PC-9 (cell line): ENCODE measurements at regions not wholly inside any gene's neighbourhood (a gene's known extent, or its start where the extent isn't known, plus 50 kb on each side); places are given as distances from the start of the nearest gene placed in this dataset.

Experiments
- BruUV-seq: library from RNA; stranded (reverse); fragments of 400-500 nt; replicated peaks from 2 replicates; lab custom pipeline; 2021; lab: Mats Ljungman, UMichigan
- CTCF ChIA-PET: fragments of 300-600 bp; sonication (Branson Sonifier 250); formaldehyde crosslinking; loops from one replicate; lab custom pipeline; 2022; ENCODE audit warnings: antibody characterized with exemption; lab: Charles Lee
- POLR2A ChIA-PET: fragments of 300-600 bp; sonication (Branson Sonifier 250); formaldehyde crosslinking; loops from one replicate; lab custom pipeline; 2022; ENCODE audit warnings: antibody characterized with exemption; ENCODE audit not compliant: unreplicated experiment; lab: Charles Lee
- DNase-seq, 2 experiments: peaks; one replicate each; pipeline versions ENCODE4 v3.0.0 to v3.0.0-alpha.2; 2015 to 2022; ENCODE audit warnings: mixed read lengths in 1 of 2
- H2AFZ ChIP-seq: fragments of 200-600 bp; sonication (generic); 2 replicates; pipeline ENCODE4 v1.8.1; 2017; ENCODE audit warnings: antibody characterized with exemption
- H3F3A ChIP-seq: fragments of 200-600 bp; sonication (generic); 2 replicates; pipeline ENCODE4 v1.8.1; 2017; ENCODE audit warnings: antibody characterized with exemption, mild to moderate bottlenecking, low read depth; ENCODE audit not compliant: insufficient read depth
- H3K27ac ChIP-seq: fragments of 200-600 bp; sonication (generic); 2 replicates; pipeline ENCODE4 v1.6.1; 2016; ENCODE audit warnings: mixed run types
- H3K27me3 ChIP-seq: fragments of 200-600 bp; sonication (generic); 2 replicates; pipeline ENCODE4 v1.6.1; 2016; ENCODE audit warnings: low read depth, mixed run types; ENCODE audit not compliant: insufficient read depth
- H3K36me3 ChIP-seq: fragments of 200-600 bp; sonication (generic); 2 replicates; pipeline ENCODE4 v1.6.1; 2016; ENCODE audit warnings: low read depth, mixed run types
- H3K4me1 ChIP-seq: fragments of 200-600 bp; sonication (generic); replicated peaks from 2 replicates; pipeline ENCODE4 v1.6.1; 2016; ENCODE audit warnings: mixed run types; ENCODE audit not compliant: insufficient read depth
- H3K4me2 ChIP-seq: fragments of 200-600 bp; sonication (generic); 2 replicates; pipeline ENCODE4 v1.6.1; 2017; ENCODE audit warnings: mixed run types
- H3K4me3 ChIP-seq: fragments of 200-600 bp; sonication (generic); 2 replicates; pipeline ENCODE4 v1.6.1; 2016; ENCODE audit warnings: mixed run types
- H3K79me2 ChIP-seq: fragments of 200-600 bp; sonication (generic); 2 replicates; pipeline ENCODE4 v1.6.1; 2017; ENCODE audit warnings: low read depth, mixed run types
- H3K9me2 ChIP-seq: fragments of 200-600 bp; sonication (generic); 2 replicates; pipeline ENCODE4 v1.8.1; 2017; ENCODE audit warnings: mild to moderate bottlenecking; ENCODE audit not compliant: insufficient read depth
- H3K9me3 ChIP-seq: fragments of 200-600 bp; sonication (generic); 2 replicates; pipeline ENCODE4 v1.8.1; 2016; ENCODE audit warnings: low read depth; ENCODE audit not compliant: insufficient read depth
- H4K20me1 ChIP-seq: fragments of 200-600 bp; sonication (generic); 2 replicates; pipeline ENCODE4 v1.8.1; 2017; ENCODE audit not compliant: insufficient read depth
- EZH2 ChIP-seq: fragments of 200-600 bp; sonication (generic); IDR thresholded peaks from 2 replicates; pipeline ENCODE4 v1.8.0; 2017; ENCODE audit warnings: antibody characterized with exemption, low read depth
- intact Hi-C: fragments of 100-400 bp; cut with micrococcal nuclease; formaldehyde crosslinking; loops from one replicate; pipeline ENCODE4 v1.10.0; 2022; ENCODE audit not compliant: unreplicated experiment
- TF ChIP-seq, protein P1 (sequence below): fragments of 200-600 bp; sonication (generic); conservative IDR thresholded peaks from 2 replicates; pipeline ENCODE4 v1.6.1; 2017; ENCODE audit warnings: mixed run types, antibody characterized with exemption, mild to moderate bottlenecking, moderate library complexity

DNA sequence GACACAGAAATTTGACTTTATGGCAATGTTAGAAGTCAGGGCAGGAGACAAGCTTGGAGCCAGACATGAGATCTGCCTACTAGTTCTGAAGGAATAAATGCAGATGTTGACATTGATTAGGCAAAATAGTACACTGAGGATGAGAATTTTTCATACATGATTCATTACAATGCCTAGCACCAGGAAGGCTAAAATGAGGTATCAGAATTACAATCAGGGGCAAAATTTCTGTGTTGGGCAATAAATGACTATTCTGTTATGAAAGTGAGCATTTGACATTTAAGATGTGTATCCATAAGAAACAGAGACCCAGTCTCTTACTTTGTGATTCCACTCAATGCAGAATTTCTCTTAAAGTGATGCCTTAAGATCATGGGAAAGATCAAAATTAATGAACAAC lies 92.4 kb upstream of the CDH10 start:
- H3K9me2 ChIP-seq, result 0 out of 2 replicates have a peak, but pooled peaks cover 4% of the 10 kb centered on the region
- no peak overlapping the region for H3K4me2 ChIP-seq
- no peaks in the 10 kb centered on the region for H3K36me3 ChIP-seq
- H3K27me3 ChIP-seq, result no peaks in the 10 kb centered on the region
- no TSS peak for BruUV-seq
- CTCF ChIA-PET, result no interaction called here
- no peaks in the 10 kb centered on the region for H3K4me1 ChIP-seq
- no peak for TF ChIP-seq EZH2
- TF ChIP-seq, protein P1, sequence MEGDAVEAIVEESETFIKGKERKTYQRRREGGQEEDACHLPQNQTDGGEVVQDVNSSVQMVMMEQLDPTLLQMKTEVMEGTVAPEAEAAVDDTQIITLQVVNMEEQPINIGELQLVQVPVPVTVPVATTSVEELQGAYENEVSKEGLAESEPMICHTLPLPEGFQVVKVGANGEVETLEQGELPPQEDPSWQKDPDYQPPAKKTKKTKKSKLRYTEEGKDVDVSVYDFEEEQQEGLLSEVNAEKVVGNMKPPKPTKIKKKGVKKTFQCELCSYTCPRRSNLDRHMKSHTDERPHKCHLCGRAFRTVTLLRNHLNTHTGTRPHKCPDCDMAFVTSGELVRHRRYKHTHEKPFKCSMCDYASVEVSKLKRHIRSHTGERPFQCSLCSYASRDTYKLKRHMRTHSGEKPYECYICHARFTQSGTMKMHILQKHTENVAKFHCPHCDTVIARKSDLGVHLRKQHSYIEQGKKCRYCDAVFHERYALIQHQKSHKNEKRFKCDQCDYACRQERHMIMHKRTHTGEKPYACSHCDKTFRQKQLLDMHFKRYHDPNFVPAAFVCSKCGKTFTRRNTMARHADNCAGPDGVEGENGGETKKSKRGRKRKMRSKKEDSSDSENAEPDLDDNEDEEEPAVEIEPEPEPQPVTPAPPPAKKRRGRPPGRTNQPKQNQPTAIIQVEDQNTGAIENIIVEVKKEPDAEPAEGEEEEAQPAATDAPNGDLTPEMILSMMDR, result no peak
- H3K27ac ChIP-seq, result no peak overlapping the region
- no peaks in the 10 kb centered on the region for H3K79me2 ChIP-seq
- intact Hi-C loops, result no loop called here
- POLR2A ChIA-PET, result no interaction called here
- H3K9me3 ChIP-seq, result no peaks in the 10 kb centered on the region
- H2AFZ ChIP-seq, result no peak overlapping the region
- no peaks in the 10 kb centered on the region for H4K20me1 ChIP-seq
- no peak overlapping the region for H3K4me3 ChIP-seq
- no peak for DNase-seq
- no peaks in the 10 kb centered on the region for H3F3A ChIP-seq

DNA sequence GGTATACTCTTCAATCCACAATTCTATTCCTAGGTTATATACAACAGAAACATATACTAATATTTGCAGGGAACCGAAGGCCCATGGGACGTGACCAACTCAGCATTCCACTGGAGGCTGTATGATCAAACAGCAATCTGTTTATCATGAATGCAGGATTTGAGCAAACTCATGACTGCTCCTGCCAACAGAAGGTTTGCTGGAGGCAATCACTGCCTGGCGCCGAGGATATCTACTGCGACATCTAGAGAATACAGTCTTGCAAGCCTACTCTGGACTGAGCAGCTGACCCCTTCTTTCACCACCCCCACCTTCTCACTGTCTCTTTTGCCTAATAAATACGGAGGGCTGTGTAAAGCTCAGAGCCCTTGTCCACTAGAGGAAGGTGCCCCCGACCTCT lies 90.5 kb upstream of the CDH10 start:
- intact Hi-C loops, result no loop called here
- Histone ChIP-seq H3K4me1 (no peaks in the 10 kb centered on the region), H3K4me3 (no peak overlapping the region), H3K36me3 (no peaks in the 10 kb centered on the region), H3K79me2 (no peaks in the 10 kb centered on the region), H3F3A (no peaks in the 10 kb centered on the region), H4K20me1 (no peaks in the 10 kb centered on the region), H3K4me2 (no peak overlapping the region), H3K27ac (no peak overlapping the region), H2AFZ (no peak overlapping the region), H3K27me3 (no peaks in the 10 kb centered on the region), H3K9me3 (no peaks in the 10 kb centered on the region), H3K9me2 (no peaks in the 10 kb centered on the region)
- BruUV-seq, result no TSS peak
- TF ChIP-seq, protein P1, result no peak
- no peak for TF ChIP-seq EZH2
- ChIA-PET POLR2A (no interaction called here), CTCF (no interaction called here)
- no peak for DNase-seq

DNA sequence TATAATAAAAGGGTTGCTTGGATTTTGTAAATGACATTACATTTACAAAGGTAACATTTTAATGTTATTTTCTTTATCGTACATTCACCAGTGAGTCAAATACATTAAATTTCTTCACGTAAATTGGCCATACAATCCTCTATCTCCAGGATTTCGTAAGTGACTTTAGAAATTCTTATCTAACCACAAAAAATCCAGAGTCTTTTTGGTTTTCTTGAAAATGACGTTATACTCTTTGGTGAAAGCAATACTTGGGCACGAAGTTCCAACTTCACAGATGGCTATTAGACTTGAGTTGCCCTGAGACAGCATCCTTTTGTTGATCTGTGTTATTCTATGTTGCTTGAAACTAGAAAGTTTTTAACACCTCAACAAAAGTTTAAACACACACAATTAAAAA lies 87.4 kb upstream of the CDH10 start:
- H3K27ac ChIP-seq, result no peak overlapping the region
- H3K79me2 ChIP-seq, result no peaks in the 10 kb centered on the region
- no peaks in the 10 kb centered on the region for H4K20me1 ChIP-seq
- no TSS peak for BruUV-seq
- no peak overlapping the region for H3K4me3 ChIP-seq
- no peaks in the 10 kb centered on the region for H3K9me2 ChIP-seq
- no peaks in the 10 kb centered on the region for H3K4me1 ChIP-seq
- DNase-seq, result no peak
- ChIA-PET CTCF (no interaction called here), POLR2A (no interaction called here)
- intact Hi-C loops, result no loop called here
- H3K36me3 ChIP-seq, result no peaks in the 10 kb centered on the region
- H3K4me2 ChIP-seq, result no peak overlapping the region
- H3K9me3 ChIP-seq, result no peaks in the 10 kb centered on the region
- TF ChIP-seq, protein P1, result no peak
- no peak for TF ChIP-seq EZH2
- H2AFZ ChIP-seq, result no peak overlapping the region
- no peaks in the 10 kb centered on the region for H3F3A ChIP-seq
- H3K27me3 ChIP-seq, result no peaks in the 10 kb centered on the region
